Cardiac muscle cell (in vitro differentiated cells and primary cell): ENCODE measurements at regions not wholly inside any gene's neighbourhood (a gene's known extent, or its start where the extent isn't known, plus 50 kb on each side); places are given as distances from the start of the nearest gene placed in this dataset.

Experiments
- DNase-seq, 2 donors: peaks; one replicate each; pipeline versions ENCODE4 v3.0.0 to v3.0.0-alpha.2; 2010 to 2017; ENCODE audit warnings: low read depth in 1 of 2, low spot score in 1 of 2
- H3K27ac ChIP-seq: fragments of 200-600 bp; sonication (generic); 2 replicates; pipeline ENCODE4 v1.5.1; 2016
- H3K27me3 ChIP-seq: fragments of 200-600 bp; sonication (generic); 2 replicates; pipeline ENCODE4 v1.6.0; 2016; ENCODE audit warnings: control low read depth
- H3K36me3 ChIP-seq: fragments of 200-600 bp; sonication (generic); 2 replicates; pipeline ENCODE4 v1.5.1; 2016; ENCODE audit warnings: control low read depth
- H3K4me1 ChIP-seq: fragments of 200-600 bp; sonication (generic); 2 replicates; pipeline ENCODE4 v1.8.1; 2017; ENCODE audit warnings: low read depth, mild to moderate bottlenecking, mixed run types
- H3K4me3 ChIP-seq: fragments of 200-600 bp; sonication (generic); 2 replicates; pipeline ENCODE4 v1.5.1; 2016; ENCODE audit warnings: mild to moderate bottlenecking
- H3K9me3 ChIP-seq: fragments of 200-600 bp; sonication (generic); 2 replicates; pipeline ENCODE4 v1.5.1; 2017; ENCODE audit warnings: low read depth, mild to moderate bottlenecking, control low read depth
- TF ChIP-seq, protein P1 (sequence below): IDR thresholded peaks from 2 replicates; pipeline ENCODE4 v1.5.1; 2012; ENCODE audit warnings: low read depth, mild to moderate bottlenecking, low read length

DNA sequence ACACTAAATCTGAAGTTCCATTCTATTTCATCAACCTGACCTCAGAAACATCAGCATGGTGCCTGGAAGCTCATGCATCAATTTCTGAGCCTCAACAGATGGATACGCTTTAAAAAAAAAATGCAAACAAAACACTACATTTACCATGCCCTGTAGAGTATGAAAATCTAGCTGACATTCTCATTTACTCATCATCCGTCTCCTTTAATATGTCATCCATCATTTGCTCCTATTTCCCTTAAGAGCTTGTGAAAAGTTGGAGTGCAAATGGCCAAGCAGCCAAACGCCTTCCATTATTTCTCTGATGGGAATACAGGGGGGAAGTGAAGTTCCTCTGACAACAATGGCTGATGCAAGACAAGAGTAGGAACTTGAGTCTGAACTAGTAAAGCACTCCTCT lies 295.0 kb downstream of the TGFB2 start:
- Histone ChIP-seq H3K27ac (no peak overlapping the region), H3K4me3 (no peak overlapping the region), H3K27me3 (no peaks in the 10 kb centered on the region), H3K36me3 (no peaks in the 10 kb centered on the region), H3K4me1 (peaks cover 7% of the 10 kb centered on the region), H3K9me3 (no peaks in the 10 kb centered on the region)
- TF ChIP-seq, protein P1, sequence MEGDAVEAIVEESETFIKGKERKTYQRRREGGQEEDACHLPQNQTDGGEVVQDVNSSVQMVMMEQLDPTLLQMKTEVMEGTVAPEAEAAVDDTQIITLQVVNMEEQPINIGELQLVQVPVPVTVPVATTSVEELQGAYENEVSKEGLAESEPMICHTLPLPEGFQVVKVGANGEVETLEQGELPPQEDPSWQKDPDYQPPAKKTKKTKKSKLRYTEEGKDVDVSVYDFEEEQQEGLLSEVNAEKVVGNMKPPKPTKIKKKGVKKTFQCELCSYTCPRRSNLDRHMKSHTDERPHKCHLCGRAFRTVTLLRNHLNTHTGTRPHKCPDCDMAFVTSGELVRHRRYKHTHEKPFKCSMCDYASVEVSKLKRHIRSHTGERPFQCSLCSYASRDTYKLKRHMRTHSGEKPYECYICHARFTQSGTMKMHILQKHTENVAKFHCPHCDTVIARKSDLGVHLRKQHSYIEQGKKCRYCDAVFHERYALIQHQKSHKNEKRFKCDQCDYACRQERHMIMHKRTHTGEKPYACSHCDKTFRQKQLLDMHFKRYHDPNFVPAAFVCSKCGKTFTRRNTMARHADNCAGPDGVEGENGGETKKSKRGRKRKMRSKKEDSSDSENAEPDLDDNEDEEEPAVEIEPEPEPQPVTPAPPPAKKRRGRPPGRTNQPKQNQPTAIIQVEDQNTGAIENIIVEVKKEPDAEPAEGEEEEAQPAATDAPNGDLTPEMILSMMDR = no peak
- no peak for DNase-seq

DNA sequence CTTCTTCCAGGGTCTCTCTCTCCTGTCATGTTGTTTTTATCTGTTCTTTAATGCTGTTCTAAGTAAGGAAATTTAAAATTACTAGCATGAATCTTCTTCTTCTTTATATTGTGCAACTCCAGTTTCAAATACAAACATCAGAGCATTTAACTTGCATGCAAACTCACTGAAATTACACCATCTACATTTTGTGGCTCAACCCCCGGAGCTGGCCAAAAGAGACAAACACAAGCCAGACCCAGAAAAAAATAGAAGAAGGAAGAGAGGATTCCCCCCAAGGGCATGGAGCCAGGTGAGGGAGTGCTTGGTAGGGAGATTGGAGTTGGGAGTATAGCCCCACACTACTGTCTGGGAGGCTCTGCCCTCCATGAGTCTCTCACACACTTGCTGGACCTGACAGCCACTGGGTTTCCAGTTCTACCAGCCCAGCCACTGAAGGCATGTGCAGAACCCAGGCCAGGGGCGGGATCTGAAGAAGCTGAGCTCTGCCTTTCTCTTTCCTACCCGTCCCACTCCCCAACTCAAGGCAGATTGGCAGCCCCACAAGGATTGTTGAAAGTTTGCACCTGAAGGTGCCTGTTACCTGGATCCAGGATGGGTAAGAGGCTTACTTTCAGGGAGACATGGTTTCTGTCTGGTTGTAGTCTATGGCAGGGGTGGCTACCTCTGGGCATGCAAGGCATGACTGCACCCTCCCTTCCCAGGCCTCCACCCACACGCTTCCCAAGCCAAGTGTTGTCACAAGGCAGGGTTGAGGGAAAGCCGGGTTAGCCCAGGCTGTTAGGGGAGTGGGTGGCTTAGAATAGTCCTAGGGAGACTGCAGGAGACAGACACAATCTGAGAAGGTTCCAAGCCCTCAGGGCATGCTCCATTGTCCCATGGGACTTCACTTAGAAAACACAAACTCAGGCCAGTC lies 297.2 kb downstream of the TGFB2 start:
- H3K4me1 ChIP-seq = peaks cover 7% of the 10 kb centered on the region

DNA sequence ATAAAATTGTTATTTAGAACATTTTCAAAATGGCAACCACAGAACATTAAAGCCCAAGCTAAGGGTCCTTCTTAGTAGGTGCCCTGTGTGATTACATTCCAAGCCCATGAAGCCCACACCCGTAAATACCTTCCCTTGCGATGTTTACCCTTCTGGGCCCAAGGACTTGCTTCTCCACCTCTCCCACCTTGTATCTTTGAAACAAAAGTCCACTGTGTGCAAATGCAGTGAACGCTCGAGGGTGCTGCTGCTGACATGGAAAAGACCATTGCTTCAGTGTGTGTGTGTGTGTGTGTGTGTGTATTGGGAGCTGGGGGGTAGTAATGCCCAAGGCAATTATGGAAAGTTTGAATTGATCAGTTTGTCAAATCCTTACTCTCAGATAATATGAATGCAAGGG lies 298.1 kb downstream of the TGFB2 start:
- Histone ChIP-seq H3K4me3 (no peak overlapping the region), H3K4me1 (peaks cover 7% of the 10 kb centered on the region), H3K36me3 (no peaks in the 10 kb centered on the region), H3K27me3 (no peaks in the 10 kb centered on the region), H3K9me3 (no peaks in the 10 kb centered on the region), H3K27ac (no peak overlapping the region)
- DNase-seq = no peak
- TF ChIP-seq, protein P1 = no peak

More for the DNA sequence above, 297.2 kb downstream of the TGFB2 start:
- Histone ChIP-seq H3K36me3 (no peaks in the 10 kb centered on the region), H3K4me3 (no peak overlapping the region), H3K27ac (no peak overlapping the region), H3K27me3 (no peaks in the 10 kb centered on the region), H3K9me3 (no peaks in the 10 kb centered on the region)
- TF ChIP-seq, protein P1 = no peak
- DNase-seq = peak in 1 of 2 donors; percentile 81

DNA sequence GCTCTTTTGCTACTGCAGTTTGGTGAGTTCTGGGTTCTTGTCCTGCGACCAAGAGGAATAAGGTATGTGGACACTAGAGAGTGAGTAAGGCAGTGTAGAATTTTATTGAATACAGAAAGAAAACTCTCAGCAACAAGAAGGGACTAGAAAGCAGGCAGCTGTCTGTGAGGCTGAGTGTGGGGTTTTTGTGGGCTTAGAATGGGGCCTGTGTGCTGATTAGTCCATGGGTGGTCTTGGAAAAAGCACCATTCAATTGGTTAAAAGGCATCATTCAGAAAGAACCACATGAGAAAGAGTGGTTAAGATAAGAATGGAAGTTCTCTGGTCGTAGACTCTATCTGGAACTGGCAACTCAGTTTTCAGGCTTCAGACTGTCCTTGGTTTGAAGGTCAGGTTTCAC lies 298.8 kb downstream of the TGFB2 start:
- Histone ChIP-seq H3K27ac (peak overlapping the region; percentile 30), H3K9me3 (no peaks in the 10 kb centered on the region), H3K4me1 (peaks cover 7% of the 10 kb centered on the region), H3K27me3 (no peaks in the 10 kb centered on the region), H3K36me3 (no peaks in the 10 kb centered on the region), H3K4me3 (no peak overlapping the region)
- DNase-seq = no peak
- TF ChIP-seq, protein P1 = no peak

DNA sequence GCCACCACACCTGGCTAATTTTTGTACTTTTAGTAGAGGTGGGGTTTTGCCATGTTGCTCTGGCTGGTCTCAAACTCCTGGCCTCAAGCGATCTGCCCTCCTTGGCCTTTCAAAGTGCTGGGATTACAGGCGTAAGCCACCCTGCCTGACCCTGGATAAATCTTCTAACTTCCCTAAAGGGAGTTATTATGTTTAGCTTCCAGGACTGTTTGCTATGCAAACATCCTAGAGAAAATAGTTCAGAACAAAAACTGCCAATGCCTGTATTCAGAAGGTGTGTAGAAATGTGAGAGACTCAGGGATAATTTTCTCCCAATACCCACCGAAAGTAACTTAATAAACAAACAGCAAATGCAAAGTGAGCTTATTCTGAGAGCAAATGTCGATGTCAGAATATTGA lies 301.2 kb downstream of the TGFB2 start:
- no peaks in the 10 kb centered on the region for H3K9me3 ChIP-seq

More for the DNA sequence above, 301.2 kb downstream of the TGFB2 start:
- Histone ChIP-seq H3K4me1 (peaks cover 7% of the 10 kb centered on the region), H3K27me3 (no peaks in the 10 kb centered on the region), H3K27ac (no peak overlapping the region), H3K36me3 (no peaks in the 10 kb centered on the region), H3K4me3 (no peak overlapping the region)
- TF ChIP-seq, protein P1 = no peak
- no peak for DNase-seq
